ENCODE measurements at regions not wholly inside any gene's neighbourhood (a gene's known extent, or its start where the extent isn't known, plus 50 kb on each side); places are given as distances from the start of the nearest gene placed in this dataset.
"Not testable (repeated sequence)": the region's sequence is repeated elsewhere in the genome, so short reads cannot be mapped to it uniquely, and the experiment has no call there.

- DNase-seq, result no peak
These were observed 1296.6 kb upstream of the DDX18 start for GRCh38 chr2:116517936-116518335.

- no peak for DNase-seq
These were observed 1276.7 kb upstream of the DDX18 start for GRCh38 chr2:116537811-116538210.

- DNase-seq, result no peak
These were observed 1269.0 kb upstream of the DDX18 start for GRCh38 chr2:116545286-116546068.

- not testable (repeated sequence) for DNase-seq
These were observed 1261.6 kb upstream of the DDX18 start for GRCh38 chr2:116552738-116553419.

GRCh38 chr2:116580209-116580608 lies 1234.3 kb upstream of the DDX18 start:
- no peak for DNase-seq

GRCh38 chr2:116582850-116583249 lies 1231.6 kb upstream of the DDX18 start:
- no peak for DNase-seq

- no peak for DNase-seq
These were observed 1228.7 kb upstream of the DDX18 start for GRCh38 chr2:116585669-116586327.

- no peak for DNase-seq
These were observed 1228.2 kb upstream of the DDX18 start for GRCh38 chr2:116586328-116586689.
